WERI-Rb-1 (cell line): ENCODE measurements at regions not wholly inside any gene's neighbourhood (a gene's known extent, or its start where the extent isn't known, plus 50 kb on each side); places are given as distances from the start of the nearest gene placed in this dataset.

Experiments
- DNase-seq: peaks from one replicate; pipeline ENCODE4 v3.0.0-alpha.2; 2020
- H3K27ac ChIP-seq: fragments of 250-450 bp; sonication (Bioruptor Pico); 2 replicates; pipeline ENCODE4 v1.5.1; 2020; ENCODE audit warnings: mild to moderate bottlenecking, moderate library complexity
- H3K27me3 ChIP-seq: fragments of 250-450 bp; sonication (Bioruptor Pico); 2 replicates; pipeline ENCODE4 v1.5.1; 2021; ENCODE audit warnings: mild to moderate bottlenecking, low read depth, moderate library complexity; ENCODE audit not compliant: insufficient read depth, severe bottlenecking
- H3K36me3 ChIP-seq: fragments of 250-450 bp; sonication (Bioruptor Pico); 2 replicates; pipeline ENCODE4 v1.5.1; 2020; ENCODE audit warnings: mild to moderate bottlenecking, moderate library complexity
- H3K4me3 ChIP-seq: 2 replicates; pipeline ENCODE4 v1.5.1; 2011; ENCODE audit warnings: low read depth, mild to moderate bottlenecking, control low read depth, low read length
- H3K9me3 ChIP-seq: fragments of 250-450 bp; sonication (Bioruptor Pico); 2 replicates; pipeline ENCODE4 v1.5.1; 2021; ENCODE audit warnings: mild to moderate bottlenecking, moderate library complexity; ENCODE audit not compliant: severe bottlenecking
- TF ChIP-seq, protein P1 (sequence below): IDR thresholded peaks from 2 replicates; pipeline ENCODE4 v1.5.1; 2011; ENCODE audit warnings: low read depth, mild to moderate bottlenecking, control low read depth, inconsistent platforms, low read length

DNA sequence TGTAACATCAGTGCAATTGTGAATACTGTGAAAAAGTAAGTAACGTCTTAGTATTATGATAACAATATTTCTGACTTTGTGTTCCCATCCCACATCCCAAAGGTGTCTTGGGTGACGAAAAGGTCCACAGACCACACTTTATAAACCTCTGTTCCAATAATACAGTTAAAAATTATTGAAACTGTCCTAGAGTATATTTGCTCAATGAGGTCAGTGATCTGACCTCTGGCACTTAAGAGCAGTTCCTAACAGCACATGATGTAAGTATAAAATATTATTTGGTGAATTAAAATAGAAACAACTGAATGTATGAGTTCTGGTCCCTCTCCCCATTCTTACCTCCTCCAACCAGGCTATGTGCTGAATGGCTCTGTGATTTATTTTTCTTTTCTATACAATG lies 566.4 kb upstream of the MMS22L start:
- DNase-seq = no peak
- Histone ChIP-seq H3K4me3 (no peak overlapping the region), H3K9me3 (no peaks in the 10 kb centered on the region), H3K27ac (no peak overlapping the region), H3K36me3 (no peaks in the 10 kb centered on the region), H3K27me3 (no peaks in the 10 kb centered on the region)
- TF ChIP-seq, protein P1, sequence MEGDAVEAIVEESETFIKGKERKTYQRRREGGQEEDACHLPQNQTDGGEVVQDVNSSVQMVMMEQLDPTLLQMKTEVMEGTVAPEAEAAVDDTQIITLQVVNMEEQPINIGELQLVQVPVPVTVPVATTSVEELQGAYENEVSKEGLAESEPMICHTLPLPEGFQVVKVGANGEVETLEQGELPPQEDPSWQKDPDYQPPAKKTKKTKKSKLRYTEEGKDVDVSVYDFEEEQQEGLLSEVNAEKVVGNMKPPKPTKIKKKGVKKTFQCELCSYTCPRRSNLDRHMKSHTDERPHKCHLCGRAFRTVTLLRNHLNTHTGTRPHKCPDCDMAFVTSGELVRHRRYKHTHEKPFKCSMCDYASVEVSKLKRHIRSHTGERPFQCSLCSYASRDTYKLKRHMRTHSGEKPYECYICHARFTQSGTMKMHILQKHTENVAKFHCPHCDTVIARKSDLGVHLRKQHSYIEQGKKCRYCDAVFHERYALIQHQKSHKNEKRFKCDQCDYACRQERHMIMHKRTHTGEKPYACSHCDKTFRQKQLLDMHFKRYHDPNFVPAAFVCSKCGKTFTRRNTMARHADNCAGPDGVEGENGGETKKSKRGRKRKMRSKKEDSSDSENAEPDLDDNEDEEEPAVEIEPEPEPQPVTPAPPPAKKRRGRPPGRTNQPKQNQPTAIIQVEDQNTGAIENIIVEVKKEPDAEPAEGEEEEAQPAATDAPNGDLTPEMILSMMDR = no peak

DNA sequence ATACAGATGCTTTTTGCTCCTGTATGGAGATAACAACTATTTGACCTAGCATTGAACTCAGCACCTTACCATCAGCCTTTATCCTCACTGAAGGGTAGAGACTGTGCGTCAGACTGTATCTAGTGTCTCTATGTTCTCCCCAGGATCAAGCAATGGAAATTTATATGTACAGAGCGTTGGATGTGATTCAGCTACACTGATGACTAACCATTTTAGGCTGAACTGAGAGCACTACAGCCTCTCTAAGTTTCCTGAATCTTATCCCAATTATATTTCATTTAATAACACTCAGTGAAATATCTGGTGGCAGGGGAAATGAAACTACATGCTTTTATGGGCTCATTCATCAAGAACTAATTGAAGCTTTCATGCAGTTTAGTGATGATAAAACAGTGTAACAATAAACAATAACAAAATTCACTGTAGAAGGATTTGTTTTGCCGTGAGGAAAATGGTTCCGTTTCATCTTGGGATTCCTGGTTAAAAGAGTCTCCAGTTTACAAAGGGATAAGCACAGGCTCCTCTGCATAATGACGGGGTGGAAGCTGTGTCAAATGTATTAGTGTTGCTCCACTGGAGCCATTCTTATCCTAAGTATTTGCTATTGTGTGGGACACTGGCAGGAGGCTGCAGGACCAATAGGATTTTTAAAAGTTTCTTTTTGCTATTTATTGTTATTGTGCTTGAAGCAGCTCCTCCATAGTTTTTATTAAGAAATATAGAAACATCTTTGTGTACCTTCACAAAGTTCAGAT lies 567.6 kb upstream of the MMS22L start:
- no peak for DNase-seq
- H3K9me3 ChIP-seq = no peaks in the 10 kb centered on the region
- no peaks in the 10 kb centered on the region for H3K27me3 ChIP-seq
- H3K4me3 ChIP-seq = no peak overlapping the region
- TF ChIP-seq, protein P1 = no peak
- H3K27ac ChIP-seq = no peak overlapping the region
- H3K36me3 ChIP-seq = no peaks in the 10 kb centered on the region

DNA sequence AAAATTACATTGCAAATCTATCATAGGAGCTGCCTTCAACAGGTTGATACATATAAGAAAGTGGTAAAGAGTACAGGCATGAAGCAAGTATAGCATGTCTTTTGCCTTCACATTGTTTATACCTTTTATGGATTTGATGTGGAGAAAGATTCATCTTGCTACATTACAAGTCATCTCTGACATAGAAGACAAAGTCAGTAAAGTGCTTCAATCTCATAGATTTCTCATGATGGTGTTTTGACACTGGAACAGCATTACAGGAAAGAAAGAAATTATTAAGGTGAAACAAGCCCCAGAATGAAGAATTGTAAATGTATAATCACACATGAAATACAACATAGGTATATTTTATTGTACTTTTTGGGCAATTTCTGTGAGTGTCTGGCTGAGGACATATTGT lies 580.7 kb upstream of the MMS22L start:
- H3K9me3 ChIP-seq = no peaks in the 10 kb centered on the region
- TF ChIP-seq, protein P1 = no peak
- H3K27ac ChIP-seq = no peak overlapping the region
- H3K36me3 ChIP-seq = no peaks in the 10 kb centered on the region
- no peaks in the 10 kb centered on the region for H3K27me3 ChIP-seq
- DNase-seq = no peak
- no peak overlapping the region for H3K4me3 ChIP-seq

DNA sequence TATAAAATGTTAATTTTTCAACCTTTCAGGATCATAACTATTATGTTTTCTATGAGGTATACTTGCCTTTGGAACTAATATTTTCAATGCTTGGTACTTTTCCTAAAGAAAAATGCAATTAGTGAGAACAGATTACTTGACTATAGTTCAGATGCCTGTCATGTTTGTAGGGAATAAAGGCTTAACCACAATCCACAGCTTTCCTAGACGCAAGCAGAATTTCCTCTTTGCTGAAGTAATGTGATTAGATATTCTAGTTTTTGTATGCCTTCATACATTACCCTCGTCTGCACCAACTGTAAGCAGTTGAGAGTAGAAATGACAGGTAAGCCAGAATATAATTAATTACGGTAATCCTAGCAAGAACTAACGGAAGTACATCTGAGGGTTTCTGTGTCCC lies 581.4 kb upstream of the MMS22L start:
- DNase-seq = no peak
- Histone ChIP-seq H3K27ac (no peak overlapping the region), H3K9me3 (no peaks in the 10 kb centered on the region), H3K36me3 (no peaks in the 10 kb centered on the region), H3K27me3 (no peaks in the 10 kb centered on the region), H3K4me3 (no peak overlapping the region)
- TF ChIP-seq, protein P1 = no peak

DNA sequence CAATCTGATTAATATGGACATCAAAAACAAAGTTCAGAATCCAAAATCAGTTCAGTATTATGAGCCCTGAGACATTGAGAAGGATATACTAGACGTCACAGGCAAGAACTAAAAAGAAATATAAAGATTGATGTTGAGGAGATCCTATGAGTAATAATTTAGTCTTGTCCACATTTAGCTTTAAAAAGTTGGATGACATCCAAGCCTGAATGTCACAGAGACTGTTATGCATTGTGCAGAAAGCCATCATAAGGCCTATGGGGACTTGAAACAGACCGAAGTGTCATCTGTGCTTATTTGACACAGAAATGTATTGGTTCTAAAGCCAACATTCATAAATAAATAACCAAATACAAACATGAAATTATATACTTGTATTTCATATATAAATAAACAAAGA lies 581.8 kb upstream of the MMS22L start:
- no peak for DNase-seq
- TF ChIP-seq, protein P1 = no peak
- Histone ChIP-seq H3K9me3 (no peaks in the 10 kb centered on the region), H3K27ac (no peak overlapping the region), H3K27me3 (no peaks in the 10 kb centered on the region), H3K4me3 (no peak overlapping the region), H3K36me3 (no peaks in the 10 kb centered on the region)

DNA sequence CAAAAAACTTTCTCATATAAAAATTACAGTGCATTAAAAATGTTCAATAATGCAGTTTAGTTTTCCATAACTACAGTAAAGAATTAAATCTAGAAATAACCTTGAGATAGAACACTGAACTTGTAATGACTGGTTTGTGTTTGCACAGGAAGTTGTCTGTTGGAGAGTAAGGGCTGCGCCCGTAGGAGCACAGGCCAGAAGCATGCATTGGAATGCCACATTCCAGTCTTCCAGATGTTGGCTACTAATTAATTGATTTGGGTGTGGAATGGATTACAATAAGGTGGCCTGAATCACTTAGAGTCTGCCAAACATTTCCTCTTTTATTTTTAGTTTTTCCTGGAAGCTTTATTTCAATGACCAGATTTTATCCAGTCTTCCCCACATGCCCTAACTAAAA lies 582.6 kb upstream of the MMS22L start:
- no peaks in the 10 kb centered on the region for H3K9me3 ChIP-seq
- H3K27ac ChIP-seq = no peak overlapping the region
- no peak overlapping the region for H3K4me3 ChIP-seq
- TF ChIP-seq, protein P1 = no peak
- no peak for DNase-seq
- no peaks in the 10 kb centered on the region for H3K27me3 ChIP-seq
- H3K36me3 ChIP-seq = no peaks in the 10 kb centered on the region
